T follicular helper cell (primary cell): ENCODE measurements at regions not wholly inside any gene's neighbourhood (a gene's known extent, or its start where the extent isn't known, plus 50 kb on each side); places are given as distances from the start of the nearest gene placed in this dataset.

ENCODE experiments used
- DNase-seq: peaks from one replicate; pipeline ENCODE4 v3.0.0-alpha.2; 2020; ENCODE audit warnings: low read depth

DNA sequence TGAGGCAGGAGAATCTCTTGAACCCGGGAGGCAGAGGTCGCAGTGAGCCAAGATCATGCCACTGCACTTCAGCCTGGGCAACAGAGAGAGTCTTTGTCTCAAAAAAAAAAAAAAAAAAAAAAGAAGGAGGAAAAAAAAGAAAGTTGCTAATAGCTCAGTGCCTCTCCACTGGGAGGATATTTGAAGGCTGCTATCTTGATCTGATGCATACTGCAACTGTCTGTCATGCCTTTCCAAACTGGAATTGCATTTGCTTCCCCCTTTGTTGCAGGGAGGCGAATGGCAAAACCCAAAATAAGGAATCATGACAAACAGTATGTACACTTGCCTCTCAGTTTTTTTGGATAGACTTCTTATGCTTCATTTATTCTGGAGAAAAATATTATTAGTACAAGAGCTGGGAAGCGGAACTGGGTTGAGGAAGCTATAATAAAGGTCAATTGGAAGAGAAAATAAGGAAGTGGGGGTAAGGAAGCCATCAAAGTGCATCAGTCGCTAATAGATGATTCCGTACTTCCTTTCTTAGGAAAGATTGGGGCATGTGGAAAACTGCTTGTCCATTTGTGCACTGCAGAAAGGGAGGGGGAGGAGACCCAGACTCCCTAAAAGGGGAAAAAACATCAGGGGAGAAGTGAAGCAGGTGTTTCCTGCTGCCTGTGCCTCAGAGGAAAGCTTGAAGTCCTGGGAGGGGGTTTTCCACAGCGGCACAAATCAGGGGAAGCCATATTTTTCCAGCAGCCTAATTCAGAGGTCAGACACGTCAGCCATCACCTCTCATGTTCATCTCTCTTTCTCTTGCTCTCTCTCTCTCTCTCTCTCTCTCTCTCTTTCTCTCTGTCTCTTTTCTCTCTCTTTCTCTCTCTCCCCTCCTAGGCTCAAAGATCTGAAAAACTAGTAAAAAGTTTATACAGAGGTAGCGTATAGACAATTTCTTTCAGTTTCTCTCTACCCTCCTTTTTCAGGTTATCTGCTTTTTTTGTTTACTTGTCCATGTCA is 301.4 kb upstream of the TNP1 start:
- no peak for DNase-seq

DNA sequence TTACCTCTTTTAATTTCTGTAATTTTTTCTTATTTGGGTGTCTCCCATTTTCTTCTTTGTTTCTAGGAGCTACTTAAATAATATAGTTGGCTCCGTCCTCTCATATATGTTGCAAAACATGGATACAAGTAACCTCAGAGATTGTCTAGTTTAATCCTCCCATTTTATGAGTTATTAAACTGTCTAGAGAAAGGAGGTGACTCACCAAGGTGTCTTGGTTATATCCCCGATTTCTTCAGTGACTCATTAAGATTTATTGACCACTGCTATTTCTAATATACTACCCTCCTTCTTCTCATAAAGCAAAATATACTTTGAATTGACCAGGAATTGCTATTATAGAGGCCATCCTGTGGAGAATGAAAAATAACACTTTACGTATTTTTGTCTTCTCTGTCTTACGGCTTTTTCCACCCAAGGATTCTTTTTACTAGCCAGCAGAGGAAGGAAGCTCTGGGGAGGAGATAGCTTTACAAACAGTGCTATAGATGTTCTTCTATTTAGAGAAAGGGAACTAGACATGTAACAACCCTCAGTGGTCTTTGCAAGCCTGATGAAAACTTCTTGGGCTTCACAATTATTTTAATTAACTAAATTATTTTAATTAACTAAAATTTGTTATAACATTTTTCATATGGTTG is 300.4 kb upstream of the TNP1 start:
- no peak for DNase-seq

GRCh38 chr2:217158928-217159327 is 299.1 kb upstream of the TNP1 start:
- no peak for DNase-seq

GRCh38 chr2:217157581-217157980 is 297.7 kb upstream of the TNP1 start:
- no peak for DNase-seq

DNA sequence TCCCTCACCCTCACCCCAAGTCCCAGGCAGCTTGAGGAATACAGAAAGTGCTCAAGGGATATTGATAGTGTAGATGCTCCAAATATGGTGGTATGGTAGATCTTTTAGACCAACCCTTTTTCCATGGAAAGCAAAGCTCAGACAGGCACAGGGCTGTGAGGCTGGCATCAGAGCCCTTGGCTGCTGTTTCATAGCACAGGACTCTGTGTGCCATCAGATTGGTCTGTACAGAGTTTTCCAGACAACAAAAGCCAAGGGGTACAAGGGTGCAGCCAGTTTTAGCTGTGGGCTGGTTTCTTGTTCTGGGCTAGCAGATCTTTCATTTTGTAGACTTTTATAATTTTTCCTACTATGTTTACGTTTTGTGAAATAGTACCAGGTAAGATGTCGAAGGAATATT is 296.9 kb upstream of the TNP1 start:
- no peak for DNase-seq

GRCh38 chr2:217154923-217155322 is 295.1 kb upstream of the TNP1 start:
- DNase-seq, result no peak

GRCh38 chr2:217153510-217153909 is 293.6 kb upstream of the TNP1 start:
- no peak for DNase-seq

GRCh38 chr2:217152831-217153230 is 293.0 kb upstream of the TNP1 start:
- no peak for DNase-seq

GRCh38 chr2:217151509-217152206 is 291.8 kb upstream of the TNP1 start:
- no peak for DNase-seq

DNA sequence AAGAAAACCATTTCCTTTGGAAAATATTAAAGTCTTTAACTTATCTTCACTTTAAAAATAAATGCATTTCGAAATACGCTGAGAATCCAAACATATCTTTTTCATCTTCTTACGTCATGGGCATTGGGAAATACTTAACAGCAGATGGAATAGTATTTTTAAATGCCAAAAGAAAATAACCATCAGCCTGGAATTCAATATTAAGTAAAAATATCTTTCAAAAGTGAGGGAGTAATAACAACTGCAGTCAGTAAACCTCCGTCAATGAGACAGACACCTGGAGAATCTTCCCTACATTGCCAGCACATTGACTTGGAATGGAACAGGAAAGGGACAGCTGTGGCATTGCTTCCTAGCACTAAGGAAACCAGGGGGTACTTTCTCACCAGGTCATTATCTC is 290.4 kb upstream of the TNP1 start:
- DNase-seq, result no peak

- no peak for DNase-seq
These were observed 289.3 kb upstream of the TNP1 start for GRCh38 chr2:217149087-217149660.

DNA sequence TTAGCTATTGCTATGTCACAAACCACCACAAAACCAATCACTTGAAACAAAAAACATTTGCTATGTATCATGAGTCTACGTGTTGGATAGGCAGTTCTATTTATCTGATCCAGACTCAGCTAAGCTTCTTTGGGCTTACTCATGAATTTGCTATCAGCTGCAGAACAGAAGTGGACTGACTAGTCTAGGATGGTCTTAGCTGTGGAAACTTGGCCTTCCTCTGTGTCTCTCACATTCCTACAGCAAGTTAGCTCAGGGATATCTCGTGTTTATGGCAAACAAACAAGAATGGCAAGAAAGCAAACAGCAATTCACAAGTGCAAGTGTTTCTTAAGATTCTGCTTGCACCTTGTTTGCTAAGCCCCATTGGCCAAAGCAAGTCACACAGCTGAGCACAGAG is 288.0 kb upstream of the TNP1 start:
- DNase-seq, result no peak

- DNase-seq, result no peak
These were observed 287.1 kb upstream of the TNP1 start for GRCh38 chr2:217146956-217147355.

DNA sequence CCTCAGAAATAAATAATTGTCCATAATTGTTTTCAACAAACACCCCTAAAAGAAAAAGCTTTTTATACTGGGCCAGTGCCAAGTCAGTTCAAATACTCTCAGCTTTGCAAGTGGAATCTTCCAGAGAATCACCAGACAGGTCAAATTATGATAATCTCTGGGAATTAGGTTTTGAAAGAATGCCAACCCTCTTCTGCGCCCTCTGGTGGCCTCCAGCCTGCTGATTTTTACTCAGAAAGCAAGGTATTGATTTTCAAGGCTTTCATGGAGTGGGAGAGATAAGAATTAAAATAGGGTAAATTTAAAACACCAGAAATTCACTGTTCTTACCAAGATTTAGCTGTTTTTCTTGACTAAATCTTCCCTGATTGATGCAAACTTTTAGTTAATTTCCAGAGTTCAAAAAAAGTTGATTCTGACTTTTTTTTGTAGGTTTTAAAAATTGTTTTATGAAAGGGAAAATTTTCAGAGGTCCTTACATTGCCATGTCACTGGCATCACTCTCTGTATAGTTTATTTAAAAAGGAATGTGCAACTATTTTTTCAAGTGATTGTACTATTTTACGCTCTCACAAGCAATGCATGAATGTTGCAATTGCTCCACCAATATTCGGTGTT is 282.9 kb upstream of the TNP1 start:
- no peak for DNase-seq

- no peak for DNase-seq
These were observed 278.4 kb upstream of the TNP1 start for GRCh38 chr2:217138284-217138683.

- no peak for DNase-seq
These were observed 267.9 kb upstream of the TNP1 start for GRCh38 chr2:217127744-217128143.

DNA sequence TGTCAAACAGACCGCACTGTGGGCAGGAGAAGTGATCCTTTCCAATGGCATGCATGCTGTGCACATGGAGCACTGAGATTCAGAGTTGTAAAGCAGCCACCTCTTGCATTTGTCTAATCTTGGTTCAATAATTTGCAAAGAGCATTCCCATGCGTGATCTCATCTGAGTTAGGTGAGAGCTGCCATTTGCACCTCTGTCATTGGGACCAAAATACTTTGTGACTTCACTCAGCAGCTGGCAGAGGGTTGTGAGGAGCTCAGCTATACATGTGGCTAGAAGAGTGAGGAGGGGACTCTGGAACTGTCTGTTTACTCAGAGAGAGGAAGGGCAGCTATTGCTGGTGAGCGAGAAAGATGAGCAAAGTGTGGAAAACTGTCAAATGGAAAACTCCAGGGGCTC is 265.1 kb upstream of the TNP1 start:
- DNase-seq, result no peak

- DNase-seq, result no peak
These were observed 264.2 kb upstream of the TNP1 start for GRCh38 chr2:217124050-217124449.

DNA sequence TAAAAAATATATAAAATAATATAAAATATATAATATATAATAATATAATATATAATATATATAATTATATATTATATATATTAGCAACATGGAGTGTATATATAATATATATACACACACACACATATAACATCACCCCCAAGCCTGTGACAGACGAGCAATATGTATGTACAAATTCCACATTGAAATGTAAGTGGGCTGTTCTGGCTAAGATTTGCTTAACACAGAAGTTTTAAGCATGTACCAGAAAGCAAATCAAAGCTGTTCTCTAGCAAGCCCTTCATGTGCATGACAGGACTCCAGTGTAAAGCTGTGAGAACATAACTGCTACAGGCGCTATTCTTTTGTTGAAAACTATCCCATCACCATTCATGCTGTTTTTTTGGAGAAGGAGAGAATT is 261.7 kb upstream of the TNP1 start:
- DNase-seq, result no peak

DNA sequence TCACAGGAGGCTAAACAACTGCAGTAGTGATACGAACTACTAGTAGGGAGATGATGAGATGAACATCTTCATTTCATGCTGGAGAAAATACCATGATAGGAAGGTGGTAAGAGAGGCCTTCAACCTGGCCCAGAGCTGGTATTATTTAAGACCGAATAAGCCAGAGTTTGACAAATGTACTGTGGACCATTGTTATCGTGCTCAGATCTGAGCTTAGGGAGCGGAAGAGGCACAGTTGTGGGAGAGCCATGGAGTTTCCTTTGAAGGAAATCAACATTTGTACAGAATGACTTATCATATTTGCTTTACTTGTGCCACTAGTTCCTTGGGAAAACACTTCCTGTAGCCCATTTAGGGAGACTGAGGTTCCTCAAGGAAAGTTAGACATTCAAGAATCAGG is 260.6 kb upstream of the TNP1 start:
- DNase-seq, result no peak

DNA sequence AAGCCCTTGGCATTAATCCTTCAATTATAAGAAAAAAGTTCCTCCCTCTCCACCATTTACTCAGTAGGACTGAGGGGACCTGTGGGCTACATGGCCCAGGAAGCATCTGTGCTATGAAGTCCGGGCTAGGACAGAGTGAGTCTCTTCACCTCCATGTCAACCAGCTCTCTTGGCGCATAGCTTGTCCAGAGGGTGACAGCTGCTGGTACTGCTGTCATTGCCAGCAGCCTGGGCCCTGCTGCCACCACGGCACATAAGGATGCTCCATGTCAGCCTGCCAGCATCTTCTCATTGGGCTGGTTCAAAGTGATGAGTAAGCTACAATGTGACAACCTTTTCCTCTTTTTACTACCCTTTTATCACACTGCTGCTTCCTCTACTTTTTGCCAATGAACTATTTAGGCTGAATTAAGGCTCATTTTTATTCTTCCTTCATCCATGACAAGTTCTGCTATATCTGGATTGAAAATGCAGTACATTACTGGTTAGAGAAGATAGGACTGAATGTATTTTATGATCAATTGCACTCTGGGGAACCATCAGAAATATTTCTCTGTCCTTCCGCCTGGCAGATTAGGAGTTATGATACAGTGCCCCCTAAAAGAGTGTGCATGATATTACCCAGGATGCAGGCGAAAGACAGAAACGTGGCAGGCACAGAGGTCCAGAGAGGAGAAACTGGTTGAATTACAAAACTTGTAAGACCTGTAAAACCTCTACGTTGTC is 258.9 kb upstream of the TNP1 start:
- no peak for DNase-seq
